GM23338 (cell line): ENCODE measurements at regions not wholly inside any gene's neighbourhood (a gene's known extent, or its start where the extent isn't known, plus 50 kb on each side); places are given as distances from the start of the nearest gene placed in this dataset.
"Not testable (repeated sequence)": the region's sequence is repeated elsewhere in the genome, so short reads cannot be mapped to it uniquely, and the experiment has no call there.

Source experiments
- ATAC-seq: fragments of 200-7000 bp; cut with Tn5 transposase; 3 replicates; pipeline ENCODE4 v1.9.1; 2020
- DNase-seq: peaks from one replicate; pipeline ENCODE4 v3.0.0-alpha.2; 2015; ENCODE audit warnings: low spot score
- H2AFZ ChIP-seq: fragments of 200-600 bp; sonication (generic); 2 replicates; pipeline ENCODE4 v1.8.0; 2016; ENCODE audit warnings: antibody characterized with exemption, mild to moderate bottlenecking, moderate library complexity
- H3F3A ChIP-seq: fragments of 200-600 bp; sonication (generic); replicated peaks from 2 replicates; pipeline ENCODE4 v1.8.0; 2017; ENCODE audit warnings: antibody characterized with exemption, mixed run types, low read depth
- H3K27ac ChIP-seq: fragments of 200-600 bp; sonication (generic); 2 replicates; pipeline ENCODE4 v1.6.1; 2016; ENCODE audit warnings: low read depth
- H3K27me3 ChIP-seq: fragments of 200-600 bp; sonication (generic); 2 replicates; pipeline ENCODE4 v1.8.0; 2016; ENCODE audit warnings: mild to moderate bottlenecking, mixed run types, moderate library complexity; ENCODE audit not compliant: insufficient read depth
- H3K36me3 ChIP-seq: fragments of 200-600 bp; sonication (generic); 2 replicates; pipeline ENCODE4 v1.8.0; 2016; ENCODE audit warnings: mild to moderate bottlenecking; ENCODE audit not compliant: insufficient read depth
- H3K4me1 ChIP-seq: fragments of 200-600 bp; sonication (generic); 2 replicates; pipeline ENCODE4 v1.8.0; 2016; ENCODE audit warnings: mild to moderate bottlenecking, moderate library complexity; ENCODE audit not compliant: insufficient read depth
- H3K4me2 ChIP-seq: fragments of 200-600 bp; sonication (generic); 2 replicates; pipeline ENCODE4 v1.7.1; 2017; ENCODE audit warnings: mixed run types
- H3K4me3 ChIP-seq: fragments of 200-600 bp; sonication (generic); 2 replicates; pipeline ENCODE4 v1.6.1; 2016; ENCODE audit warnings: mixed run types
- H3K79me2 ChIP-seq: fragments of 200-600 bp; sonication (generic); replicated peaks from 2 replicates; pipeline ENCODE4 v1.8.0; 2017; ENCODE audit warnings: mild to moderate bottlenecking; ENCODE audit not compliant: insufficient read depth
- H3K9me2 ChIP-seq: fragments of 200-600 bp; sonication (generic); 2 replicates; pipeline ENCODE4 v1.8.0; 2017; ENCODE audit not compliant: insufficient read depth
- H4K20me1 ChIP-seq: fragments of 200-600 bp; sonication (generic); replicated peaks from 2 replicates; pipeline ENCODE4 v1.8.0; 2017; ENCODE audit warnings: mild to moderate bottlenecking; ENCODE audit not compliant: insufficient read depth
- H3K27ac Mint-ChIP-seq: 2 replicates; pipeline ENCODE4 v1.8.0; 2020; ENCODE audit warnings: inconsistent platforms, mild to moderate bottlenecking, moderate library complexity, mixed read lengths
- H3K27me3 Mint-ChIP-seq: 3 replicates; pipeline ENCODE4 v1.8.0; 2022; ENCODE audit warnings: low read depth, mild to moderate bottlenecking, moderate library complexity, mixed read lengths, inconsistent platforms; ENCODE audit not compliant: insufficient read depth, poor library complexity
- H3K36me3 Mint-ChIP-seq: 3 replicates; pipeline ENCODE4 v1.8.0; 2021; ENCODE audit warnings: low read depth, mild to moderate bottlenecking, inconsistent platforms, moderate library complexity, mixed read lengths
- H3K4me1 Mint-ChIP-seq: 3 replicates; pipeline ENCODE4 v1.8.0; 2020; ENCODE audit warnings: mild to moderate bottlenecking, inconsistent platforms, mixed read lengths
- H3K4me3 Mint-ChIP-seq: 3 replicates; pipeline ENCODE4 v1.8.0; 2021; ENCODE audit warnings: moderate library complexity, mild to moderate bottlenecking, inconsistent platforms, mixed read lengths
- H3K9me3 Mint-ChIP-seq: 3 replicates; pipeline ENCODE4 v1.8.0; 2020; ENCODE audit warnings: moderate library complexity, mild to moderate bottlenecking, inconsistent platforms, mixed read lengths

GRCh38 chr18:14236356-14237048, 104.3 kb upstream of the ZNF519 start:
- H3K4me3 ChIP-seq, H3F3A ChIP-seq, H3K27me3 Mint-ChIP-seq, ATAC-seq, H3K4me3 Mint-ChIP-seq, H3K36me3 Mint-ChIP-seq, H3K79me2 ChIP-seq, H3K4me1 ChIP-seq, H4K20me1 ChIP-seq, H3K4me2 ChIP-seq, H2AFZ ChIP-seq, DNase-seq, H3K27ac ChIP-seq, H3K27ac Mint-ChIP-seq, H3K9me2 ChIP-seq, H3K4me1 Mint-ChIP-seq, H3K27me3 ChIP-seq: not testable (repeated sequence)
- H3K9me3 Mint-ChIP-seq, result peaks cover 35% of the 10 kb centered on the region
- peaks cover 11% of the 10 kb centered on the region for H3K36me3 ChIP-seq

GRCh38 chr18:14225286-14225679, 93.0 kb upstream of the ZNF519 start:
- H3K27ac Mint-ChIP-seq, H3F3A ChIP-seq, H3K4me1 Mint-ChIP-seq, H3K9me2 ChIP-seq, H3K4me2 ChIP-seq, ATAC-seq, H4K20me1 ChIP-seq, H3K27ac ChIP-seq, H3K27me3 ChIP-seq, H3K27me3 Mint-ChIP-seq, H3K4me3 ChIP-seq, H3K36me3 ChIP-seq, H3K4me3 Mint-ChIP-seq, DNase-seq, H3K4me1 ChIP-seq, H3K79me2 ChIP-seq, H2AFZ ChIP-seq: not testable (repeated sequence)
- Mint-ChIP-seq H3K36me3 (peaks cover 24% of the 10 kb centered on the region; the same call in 2 of the 3 replicates), H3K9me3 (peaks cover 50% of the 10 kb centered on the region)

- not testable (repeated sequence) for H3K27ac Mint-ChIP-seq, H3K27ac ChIP-seq, H3K79me2 ChIP-seq, H3K4me1 ChIP-seq, H3K4me3 Mint-ChIP-seq, H3K4me1 Mint-ChIP-seq, H4K20me1 ChIP-seq, H3K27me3 ChIP-seq, DNase-seq, H3K4me2 ChIP-seq, H3F3A ChIP-seq, H3K4me3 ChIP-seq, H3K27me3 Mint-ChIP-seq, H2AFZ ChIP-seq, H3K9me2 ChIP-seq, H3K36me3 ChIP-seq, ATAC-seq
- peaks cover 24% of the 10 kb centered on the region; the same call in 2 of the 3 replicates for H3K36me3 Mint-ChIP-seq
- H3K9me3 Mint-ChIP-seq, result peaks cover 51% of the 10 kb centered on the region
These were observed 92.5 kb upstream of the ZNF519 start for GRCh38 chr18:14224551-14225285.

- peaks cover 24% of the 10 kb centered on the region; the same call in 2 of the 3 replicates for H3K36me3 Mint-ChIP-seq
- not testable (repeated sequence) for H4K20me1 ChIP-seq, H3F3A ChIP-seq, DNase-seq, H3K4me3 ChIP-seq, H3K27ac ChIP-seq, H2AFZ ChIP-seq, H3K79me2 ChIP-seq, ATAC-seq, H3K4me2 ChIP-seq, H3K27me3 Mint-ChIP-seq, H3K9me2 ChIP-seq, H3K4me1 Mint-ChIP-seq, H3K36me3 ChIP-seq, H3K27me3 ChIP-seq, H3K4me1 ChIP-seq, H3K4me3 Mint-ChIP-seq, H3K27ac Mint-ChIP-seq
- H3K9me3 Mint-ChIP-seq, result peaks cover 47% of the 10 kb centered on the region
These were observed 91.7 kb upstream of the ZNF519 start for GRCh38 chr18:14223919-14224318.

- not testable (repeated sequence) for H3K27me3 Mint-ChIP-seq, H3K4me3 Mint-ChIP-seq, H3K4me1 ChIP-seq, H3K4me1 Mint-ChIP-seq, H3K27ac Mint-ChIP-seq, H3K9me2 ChIP-seq, H3K4me3 ChIP-seq, H3F3A ChIP-seq, ATAC-seq, H3K36me3 ChIP-seq, H2AFZ ChIP-seq, H3K4me2 ChIP-seq, H3K27me3 ChIP-seq, DNase-seq, H4K20me1 ChIP-seq, H3K79me2 ChIP-seq, H3K27ac ChIP-seq
- peaks cover 24% of the 10 kb centered on the region; the same call in 2 of the 3 replicates for H3K36me3 Mint-ChIP-seq
- H3K9me3 Mint-ChIP-seq, result peaks cover 46% of the 10 kb centered on the region
These were observed 91.1 kb upstream of the ZNF519 start for GRCh38 chr18:14223231-14223822.

- peaks cover 46% of the 10 kb centered on the region for H3K9me3 Mint-ChIP-seq
- not testable (repeated sequence) for H3K4me1 ChIP-seq, H3K27me3 ChIP-seq, H3K9me2 ChIP-seq, H3K36me3 ChIP-seq, H3K79me2 ChIP-seq, H3K4me3 Mint-ChIP-seq, H3K4me2 ChIP-seq, H3K4me1 Mint-ChIP-seq, H2AFZ ChIP-seq, H3K27me3 Mint-ChIP-seq, H3K27ac Mint-ChIP-seq, DNase-seq, H4K20me1 ChIP-seq, H3F3A ChIP-seq, H3K27ac ChIP-seq, ATAC-seq, H3K4me3 ChIP-seq
- peaks cover 24% of the 10 kb centered on the region; the same call in 2 of the 3 replicates for H3K36me3 Mint-ChIP-seq
These were observed 90.4 kb upstream of the ZNF519 start for GRCh38 chr18:14222354-14223221.
